ENCODE measurements at regions not wholly inside any gene's neighbourhood (a gene's known extent, or its start where the extent isn't known, plus 50 kb on each side); places are given as distances from the start of the nearest gene placed in this dataset.
"Not testable (repeated sequence)": the region's sequence is repeated elsewhere in the genome, so short reads cannot be mapped to it uniquely, and the experiment has no call there.

DNA sequence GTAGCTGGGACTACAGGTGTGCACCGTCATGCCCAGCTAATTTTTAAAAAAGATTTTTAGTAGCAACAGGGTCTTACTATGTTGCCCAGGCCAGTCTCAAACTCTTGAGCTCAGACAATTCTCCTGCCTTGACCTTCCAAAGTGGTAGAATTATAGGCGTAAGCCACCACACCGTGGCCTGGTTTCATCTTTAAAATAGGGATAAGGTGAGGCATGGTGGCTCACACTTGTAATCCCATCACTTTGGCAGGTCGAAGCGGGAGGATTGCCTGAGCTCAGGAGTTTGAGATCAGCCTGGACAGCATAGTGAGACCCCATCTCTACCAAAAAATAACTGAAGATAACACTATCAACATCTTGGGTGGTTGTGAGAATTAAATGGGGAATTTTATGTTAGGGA lies 84.6 kb upstream of the SPDYE9 start:
- TF ChIP-seq POLR2AphosphoS5 (IDR thresholded peaks at IDR 0.05), result not testable (repeated sequence)
- TF ChIP-seq, protein P1, sequence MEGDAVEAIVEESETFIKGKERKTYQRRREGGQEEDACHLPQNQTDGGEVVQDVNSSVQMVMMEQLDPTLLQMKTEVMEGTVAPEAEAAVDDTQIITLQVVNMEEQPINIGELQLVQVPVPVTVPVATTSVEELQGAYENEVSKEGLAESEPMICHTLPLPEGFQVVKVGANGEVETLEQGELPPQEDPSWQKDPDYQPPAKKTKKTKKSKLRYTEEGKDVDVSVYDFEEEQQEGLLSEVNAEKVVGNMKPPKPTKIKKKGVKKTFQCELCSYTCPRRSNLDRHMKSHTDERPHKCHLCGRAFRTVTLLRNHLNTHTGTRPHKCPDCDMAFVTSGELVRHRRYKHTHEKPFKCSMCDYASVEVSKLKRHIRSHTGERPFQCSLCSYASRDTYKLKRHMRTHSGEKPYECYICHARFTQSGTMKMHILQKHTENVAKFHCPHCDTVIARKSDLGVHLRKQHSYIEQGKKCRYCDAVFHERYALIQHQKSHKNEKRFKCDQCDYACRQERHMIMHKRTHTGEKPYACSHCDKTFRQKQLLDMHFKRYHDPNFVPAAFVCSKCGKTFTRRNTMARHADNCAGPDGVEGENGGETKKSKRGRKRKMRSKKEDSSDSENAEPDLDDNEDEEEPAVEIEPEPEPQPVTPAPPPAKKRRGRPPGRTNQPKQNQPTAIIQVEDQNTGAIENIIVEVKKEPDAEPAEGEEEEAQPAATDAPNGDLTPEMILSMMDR (IDR thresholded peaks at IDR 0.05), result not testable (repeated sequence)

All from breast epithelium (tissue), 3 donors.